ENCODE measurements at regions not wholly inside any gene's neighbourhood (a gene's known extent, or its start where the extent isn't known, plus 50 kb on each side); places are given as distances from the start of the nearest gene placed in this dataset.

DNA sequence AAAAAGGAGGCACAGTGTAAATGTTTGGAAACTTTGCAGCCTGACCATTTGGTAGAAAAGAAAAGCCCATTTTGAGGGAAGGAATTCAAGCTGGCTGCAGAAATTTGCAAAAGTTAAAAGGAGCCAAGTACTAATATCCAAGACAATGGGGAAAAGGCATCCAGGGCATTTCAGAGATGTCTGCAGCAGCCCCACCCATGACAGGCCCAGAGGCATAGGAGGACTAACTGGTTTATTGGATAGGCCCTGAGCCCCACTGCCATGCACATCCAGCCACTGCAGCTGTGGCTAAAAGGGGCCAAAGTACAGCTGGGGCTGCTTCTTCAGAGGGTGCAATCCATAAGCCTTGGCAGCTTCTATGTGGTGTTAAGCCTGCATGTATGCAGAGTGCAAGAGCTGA, 104.9 kb downstream of the HS3ST1 start:
- dilution Hi-C loops (cut with HindIII; ENCODE audit: low sequenced_read_pairs, unreplicated experiment): no loop called here

More for the DNA sequence above, 104.9 kb downstream of the HS3ST1 start:
- no peaks in the 10 kb centered on the region for H3K9me1 ChIP-seq (ENCODE audit: insufficient read depth, low read length)
- H3K79me1 ChIP-seq (ENCODE audit: low read depth in 1 of 2, low read length in 2 of 2): no peaks in the 10 kb centered on the region
- H2BK20ac ChIP-seq (ENCODE audit: low read depth, low read length): no peak overlapping the region
- ATAC-seq (ENCODE audit: low read depth): no peak
- no peak overlapping the region for H3K4me3 ChIP-seq (ENCODE audit: insufficient read depth, low read depth, low read length)
- no peak overlapping the region for H2AK5ac ChIP-seq (ENCODE audit: low read depth, low read length)
- CTCF ChIA-PET: no interaction called here
- no peak overlapping the region for H3K56ac ChIP-seq (ENCODE audit: extremely low read depth, insufficient read depth, low read length)
- BruUV-seq (replicated peaks): no TSS peak
- no peak overlapping the region for H3K14ac ChIP-seq (replicated peaks; ENCODE audit: low read depth, low read length)
- H3K36me3 ChIP-seq (ENCODE audit: control insufficient read depth, insufficient read depth, low read length): no peaks in the 10 kb centered on the region
- no peak overlapping the region for H4K8ac ChIP-seq (ENCODE audit: low read depth in 2 of 2, low read length in 2 of 2)
- H2BK5ac ChIP-seq (ENCODE audit: low read depth, low read length, poor library complexity, severe bottlenecking): no peak overlapping the region
- no peak overlapping the region for H3K27ac ChIP-seq (ENCODE audit: insufficient read depth, low read length)
- H4K20me1 ChIP-seq (ENCODE audit: insufficient read depth, low read length): no peaks in the 10 kb centered on the region
- intact Hi-C loops (cut with micrococcal nuclease) (no loop called here), in situ Hi-C loops (cut with MboI; ENCODE audit: low sequenced_read_pairs) (no loop called here)
- H3K23ac ChIP-seq (ENCODE audit: low read depth, low read length): no peak overlapping the region
- no peak for DNase-seq
- H2BK120ac ChIP-seq (ENCODE audit: low read depth, low read length): no peak overlapping the region
- H3K27me3 ChIP-seq (ENCODE audit: control insufficient read depth, insufficient read depth, low read length): no peaks in the 10 kb centered on the region
- H3K4me2 ChIP-seq (ENCODE audit: low read depth, low read length): no peak overlapping the region
- no peaks in the 10 kb centered on the region for H3K4me1 ChIP-seq (ENCODE audit: control insufficient read depth, insufficient read depth, low read length)
- H3K9me3 ChIP-seq (ENCODE audit: control insufficient read depth, insufficient read depth, low read length): peaks cover 9% of the 10 kb centered on the region
- H4K91ac ChIP-seq (ENCODE audit: insufficient read depth, low read depth, low read length): no peak overlapping the region
- no peak overlapping the region for H2AK9ac ChIP-seq (replicated peaks; ENCODE audit: low read depth, low read length, poor library complexity)
- H3K18ac ChIP-seq (ENCODE audit: low read depth, low read length): no peak overlapping the region
- POLR2A ChIA-PET (ENCODE audit: unreplicated experiment): no interaction called here
- H3K9ac ChIP-seq (ENCODE audit: low read depth, low read length): no peak overlapping the region
- H2AFZ ChIP-seq (replicated peaks; ENCODE audit: low read length, poor library complexity): no peak overlapping the region
- no peak overlapping the region for H4K5ac ChIP-seq (ENCODE audit: low read depth, low read length)
- H2BK15ac ChIP-seq (ENCODE audit: low read depth, low read length): no peak overlapping the region
- TF ChIP-seq RAD21 (IDR thresholded peaks at IDR 0.05; ENCODE audit: low read length) (no peak), CEBPB (IDR thresholded peaks at IDR 0.05; ENCODE audit: low read depth, low read length) (no peak), MXI1 (IDR thresholded peaks at IDR 0.05; ENCODE audit: borderline replicate concordance, low read depth, low read length) (no peak), SMC3 (IDR thresholded peaks at IDR 0.05; ENCODE audit: low read depth, low read length) (no peak), NFE2L2 (IDR thresholded peaks at IDR 0.05; ENCODE audit: low read depth, low read length) (no peak), RFX5 (IDR thresholded peaks at IDR 0.05; ENCODE audit: low read depth, low read length) (no peak), RCOR1 (IDR thresholded peaks at IDR 0.05; ENCODE audit: insufficient replicate concordance, low read length) (no peak), POLR2A (IDR thresholded peaks at IDR 0.05; ENCODE audit: low read depth, low read length) (no peak), MAZ (IDR thresholded peaks at IDR 0.05; ENCODE audit: borderline replicate concordance, low read depth, low read length) (no peak), BHLHE40 (IDR thresholded peaks at IDR 0.05; ENCODE audit: low read depth, low read length) (no peak), CHD1 (IDR thresholded peaks at IDR 0.05; ENCODE audit: low read depth, low read length) (no peak), MAFK (IDR thresholded peaks at IDR 0.05; ENCODE audit: low read depth, low read length) (no peak), FOS (IDR thresholded peaks at IDR 0.05; ENCODE audit: low read depth, low read length) (no peak)
- TF ChIP-seq, protein P1, sequence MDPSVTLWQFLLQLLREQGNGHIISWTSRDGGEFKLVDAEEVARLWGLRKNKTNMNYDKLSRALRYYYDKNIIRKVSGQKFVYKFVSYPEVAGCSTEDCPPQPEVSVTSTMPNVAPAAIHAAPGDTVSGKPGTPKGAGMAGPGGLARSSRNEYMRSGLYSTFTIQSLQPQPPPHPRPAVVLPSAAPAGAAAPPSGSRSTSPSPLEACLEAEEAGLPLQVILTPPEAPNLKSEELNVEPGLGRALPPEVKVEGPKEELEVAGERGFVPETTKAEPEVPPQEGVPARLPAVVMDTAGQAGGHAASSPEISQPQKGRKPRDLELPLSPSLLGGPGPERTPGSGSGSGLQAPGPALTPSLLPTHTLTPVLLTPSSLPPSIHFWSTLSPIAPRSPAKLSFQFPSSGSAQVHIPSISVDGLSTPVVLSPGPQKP (IDR thresholded peaks at IDR 0.05; ENCODE audit: borderline replicate concordance, low read depth, low read length): no peak
- TF ChIP-seq, protein P2, sequence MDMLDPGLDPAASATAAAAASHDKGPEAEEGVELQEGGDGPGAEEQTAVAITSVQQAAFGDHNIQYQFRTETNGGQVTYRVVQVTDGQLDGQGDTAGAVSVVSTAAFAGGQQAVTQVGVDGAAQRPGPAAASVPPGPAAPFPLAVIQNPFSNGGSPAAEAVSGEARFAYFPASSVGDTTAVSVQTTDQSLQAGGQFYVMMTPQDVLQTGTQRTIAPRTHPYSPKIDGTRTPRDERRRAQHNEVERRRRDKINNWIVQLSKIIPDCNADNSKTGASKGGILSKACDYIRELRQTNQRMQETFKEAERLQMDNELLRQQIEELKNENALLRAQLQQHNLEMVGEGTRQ (IDR thresholded peaks at IDR 0.05; ENCODE audit: low read depth, low read length): no peak
- TF ChIP-seq, protein P3, sequence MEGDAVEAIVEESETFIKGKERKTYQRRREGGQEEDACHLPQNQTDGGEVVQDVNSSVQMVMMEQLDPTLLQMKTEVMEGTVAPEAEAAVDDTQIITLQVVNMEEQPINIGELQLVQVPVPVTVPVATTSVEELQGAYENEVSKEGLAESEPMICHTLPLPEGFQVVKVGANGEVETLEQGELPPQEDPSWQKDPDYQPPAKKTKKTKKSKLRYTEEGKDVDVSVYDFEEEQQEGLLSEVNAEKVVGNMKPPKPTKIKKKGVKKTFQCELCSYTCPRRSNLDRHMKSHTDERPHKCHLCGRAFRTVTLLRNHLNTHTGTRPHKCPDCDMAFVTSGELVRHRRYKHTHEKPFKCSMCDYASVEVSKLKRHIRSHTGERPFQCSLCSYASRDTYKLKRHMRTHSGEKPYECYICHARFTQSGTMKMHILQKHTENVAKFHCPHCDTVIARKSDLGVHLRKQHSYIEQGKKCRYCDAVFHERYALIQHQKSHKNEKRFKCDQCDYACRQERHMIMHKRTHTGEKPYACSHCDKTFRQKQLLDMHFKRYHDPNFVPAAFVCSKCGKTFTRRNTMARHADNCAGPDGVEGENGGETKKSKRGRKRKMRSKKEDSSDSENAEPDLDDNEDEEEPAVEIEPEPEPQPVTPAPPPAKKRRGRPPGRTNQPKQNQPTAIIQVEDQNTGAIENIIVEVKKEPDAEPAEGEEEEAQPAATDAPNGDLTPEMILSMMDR (conservative IDR thresholded peaks at IDR 0.05; ENCODE audit: low read depth, low read length): no peak
- H3K4ac ChIP-seq (ENCODE audit: low read depth, low read length): no peak overlapping the region

Measured in IMR-90 (cell line).